ENCODE measurements at regions not wholly inside any gene's neighbourhood (a gene's known extent, or its start where the extent isn't known, plus 50 kb on each side); places are given as distances from the start of the nearest gene placed in this dataset.
A peak's percentile ranks its signal among the peaks of the same experiment; 100 is the strongest.

GRCh38 chr6:105909106-105909505, 177.0 kb upstream of the PRDM1 start:
- peak; percentile 46 for DNase-seq (ENCODE audit: low spot score)

DNA sequence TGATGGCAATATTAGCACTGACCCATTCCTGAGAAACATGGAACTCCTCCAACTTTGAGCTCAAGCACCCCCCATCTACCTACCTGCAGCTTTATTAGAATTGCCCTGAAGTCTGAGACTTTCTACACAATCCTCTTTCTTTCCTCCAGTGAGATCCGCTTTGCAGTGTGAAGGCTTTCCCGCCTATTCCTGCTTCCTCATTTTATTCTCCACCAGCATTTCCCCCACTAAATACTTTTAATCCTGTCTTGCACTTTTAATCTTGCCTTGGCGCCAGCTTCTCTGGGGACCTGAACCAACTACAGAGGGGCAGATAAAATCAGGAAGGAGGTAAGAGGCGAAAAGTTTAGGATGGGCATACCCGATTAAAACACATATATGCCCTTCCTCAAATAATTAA, 178.1 kb upstream of the PRDM1 start:
- no peak for DNase-seq (ENCODE audit: low spot score)

DNA sequence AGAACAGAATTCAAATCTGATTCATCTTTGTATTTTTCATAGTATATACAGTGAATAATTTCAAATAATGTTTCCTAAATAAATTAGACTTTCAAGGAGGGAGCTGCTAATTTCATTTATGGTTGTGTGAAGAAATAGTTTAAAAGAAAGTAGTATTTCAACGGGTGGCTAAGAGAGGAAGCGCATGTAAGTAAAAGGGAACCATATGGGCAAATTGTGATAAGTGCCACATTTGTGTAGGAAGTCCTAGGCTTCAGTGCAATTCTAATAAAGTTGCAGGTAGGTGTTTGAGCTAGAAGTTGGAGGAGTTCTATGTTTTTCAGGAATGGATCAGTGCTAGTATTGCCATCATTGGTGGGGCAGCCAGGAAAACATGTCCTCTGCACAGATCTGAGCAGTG, 178.8 kb upstream of the PRDM1 start:
- DNase-seq (ENCODE audit: low spot score): no peak

GRCh38 chr6:105902401-105903031, 183.6 kb upstream of the PRDM1 start:
- DNase-seq (ENCODE audit: low spot score): no peak

- no peak for DNase-seq (ENCODE audit: low spot score)
Observed at GRCh38 chr6:105901583-105901982, 184.6 kb upstream of the PRDM1 start.

DNA sequence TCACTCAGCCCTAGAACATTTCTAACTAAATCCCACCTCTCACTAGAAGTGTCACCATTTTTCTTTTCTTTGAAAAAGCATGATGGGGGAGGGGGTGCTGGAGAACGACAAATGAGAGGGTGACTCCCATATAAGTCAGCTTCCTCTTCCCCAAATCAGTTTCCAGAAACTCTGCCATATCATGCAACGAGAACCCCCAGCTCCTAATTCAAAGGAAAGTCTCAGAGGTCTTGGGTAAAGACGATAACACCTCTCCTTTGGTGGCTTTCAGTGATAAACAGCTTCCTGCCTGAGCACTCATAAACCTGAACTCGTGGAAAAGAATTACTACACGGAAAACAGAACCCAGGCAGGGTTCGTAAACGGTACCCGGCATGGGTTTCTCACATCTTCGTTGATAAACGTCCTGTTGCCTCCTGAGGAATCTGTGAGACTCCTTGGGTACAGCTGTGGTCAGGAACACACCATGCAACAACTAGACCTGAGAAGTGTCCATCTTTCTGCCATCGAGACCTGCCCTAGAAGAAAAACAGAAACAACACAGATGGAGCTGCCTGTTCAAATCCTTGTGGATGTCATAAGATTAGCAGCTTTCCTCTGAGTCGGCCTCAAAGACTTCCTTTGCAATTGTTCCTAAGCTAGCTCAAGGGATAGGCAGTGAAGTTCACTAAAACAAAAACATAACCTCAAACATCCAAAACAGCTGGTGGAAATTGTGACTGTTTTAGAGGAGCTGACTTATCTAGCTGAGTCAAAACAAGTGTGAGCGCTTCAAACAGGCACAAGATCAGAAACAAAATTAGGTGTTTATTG, 185.8 kb upstream of the PRDM1 start:
- peak; percentile 47 for DNase-seq (ENCODE audit: low spot score)

GRCh38 chr6:105898286-105898685, 187.8 kb upstream of the PRDM1 start:
- DNase-seq (ENCODE audit: low spot score): no peak

GRCh38 chr6:105897131-105897530, 189.0 kb upstream of the PRDM1 start:
- no peak for DNase-seq (ENCODE audit: low spot score)

- DNase-seq (ENCODE audit: low spot score): no peak
Observed at GRCh38 chr6:105896821-105897095, 189.4 kb upstream of the PRDM1 start.

- DNase-seq (ENCODE audit: low spot score): no peak
Observed at GRCh38 chr6:105896052-105896820, 189.9 kb upstream of the PRDM1 start.

DNA sequence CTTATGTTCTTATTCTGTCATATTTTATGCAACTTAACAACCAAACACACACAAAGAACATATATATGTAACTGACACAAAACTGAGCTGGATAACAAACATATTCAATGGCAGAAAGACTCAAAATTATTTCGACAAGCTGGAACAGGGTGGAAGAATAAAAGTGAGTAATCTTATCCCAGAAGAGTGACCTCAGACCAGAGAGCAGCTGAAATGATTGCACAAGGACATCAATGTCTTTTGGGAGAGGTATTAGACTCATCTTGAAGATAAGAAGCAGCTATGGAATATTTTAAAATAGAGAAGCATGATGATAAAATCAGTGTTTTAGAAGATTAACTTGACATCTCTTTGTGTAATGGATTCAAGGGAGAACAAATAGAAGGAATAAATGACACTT, 191.6 kb upstream of the PRDM1 start:
- DNase-seq (ENCODE audit: low spot score): no peak

GRCh38 chr6:105893741-105894140, 192.4 kb upstream of the PRDM1 start:
- DNase-seq (ENCODE audit: low spot score): no peak

DNA sequence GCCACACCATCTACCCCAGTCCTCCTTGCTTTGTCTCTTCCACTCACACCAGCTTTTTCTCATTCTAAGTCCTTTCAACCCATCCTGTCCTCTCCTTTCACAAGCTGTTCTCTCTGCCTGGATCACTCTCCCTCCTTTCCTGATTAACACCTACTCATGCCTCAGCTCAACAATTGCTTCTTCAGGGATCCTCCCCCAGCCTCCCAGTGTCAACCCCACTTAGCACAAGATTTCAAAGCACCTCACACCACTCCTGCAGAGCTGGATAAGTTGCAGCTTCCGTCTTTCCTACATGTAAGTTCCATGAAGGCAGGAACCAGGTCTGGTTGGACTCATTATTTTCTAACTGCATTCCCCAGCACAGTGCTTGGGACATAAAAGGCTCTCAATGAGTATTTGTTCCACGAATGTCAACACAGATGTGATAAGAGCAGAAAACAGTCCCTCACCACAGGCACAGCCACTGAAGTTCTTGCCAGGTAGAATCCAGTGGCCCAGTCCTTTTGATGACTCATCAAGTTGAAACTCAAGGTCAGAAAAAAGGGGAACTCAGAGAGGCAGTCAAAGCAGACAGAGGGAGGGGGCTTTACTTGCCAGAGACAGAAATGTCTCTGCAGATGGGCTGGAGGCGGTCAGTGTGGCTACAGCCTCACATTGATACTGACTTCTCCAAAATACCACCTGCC, 193.4 kb upstream of the PRDM1 start:
- peak; percentile 16 for DNase-seq (ENCODE audit: low spot score)

DNA sequence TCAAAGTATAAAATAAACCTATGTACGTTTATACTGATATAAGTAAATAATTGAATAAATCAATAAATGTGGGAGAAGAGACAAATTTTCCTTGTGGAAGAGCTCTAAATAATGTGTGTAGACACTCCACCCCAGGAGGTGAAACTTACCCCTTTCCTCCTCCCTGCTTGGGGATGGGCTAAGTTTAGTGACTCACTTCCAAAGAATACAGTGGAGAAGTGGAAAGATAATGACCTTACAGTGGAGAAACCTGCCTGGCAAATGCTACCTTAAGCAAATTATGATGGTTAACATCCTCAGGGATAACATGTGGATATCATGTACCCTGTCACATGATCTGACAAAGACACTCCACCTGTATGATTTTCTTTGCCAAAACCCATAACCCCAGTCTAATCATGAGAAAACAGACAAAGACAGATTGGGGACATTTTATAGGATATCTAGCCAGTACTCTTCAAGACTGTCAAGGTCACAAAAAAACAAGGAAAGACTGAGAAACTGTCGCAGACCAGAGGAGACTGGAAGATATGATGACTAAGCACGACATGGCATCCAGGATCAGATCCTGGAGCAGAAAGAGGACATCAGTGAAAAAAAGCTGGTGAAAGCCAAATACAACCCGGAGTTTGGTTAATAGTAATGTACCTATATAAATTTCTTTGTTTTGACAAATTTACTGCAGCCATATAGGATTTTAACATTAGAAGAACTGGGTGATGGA, 195.5 kb upstream of the PRDM1 start:
- DNase-seq (ENCODE audit: low spot score): no peak

GRCh38 chr6:105889902-105890301, 196.2 kb upstream of the PRDM1 start:
- DNase-seq (ENCODE audit: low spot score): no peak

DNA sequence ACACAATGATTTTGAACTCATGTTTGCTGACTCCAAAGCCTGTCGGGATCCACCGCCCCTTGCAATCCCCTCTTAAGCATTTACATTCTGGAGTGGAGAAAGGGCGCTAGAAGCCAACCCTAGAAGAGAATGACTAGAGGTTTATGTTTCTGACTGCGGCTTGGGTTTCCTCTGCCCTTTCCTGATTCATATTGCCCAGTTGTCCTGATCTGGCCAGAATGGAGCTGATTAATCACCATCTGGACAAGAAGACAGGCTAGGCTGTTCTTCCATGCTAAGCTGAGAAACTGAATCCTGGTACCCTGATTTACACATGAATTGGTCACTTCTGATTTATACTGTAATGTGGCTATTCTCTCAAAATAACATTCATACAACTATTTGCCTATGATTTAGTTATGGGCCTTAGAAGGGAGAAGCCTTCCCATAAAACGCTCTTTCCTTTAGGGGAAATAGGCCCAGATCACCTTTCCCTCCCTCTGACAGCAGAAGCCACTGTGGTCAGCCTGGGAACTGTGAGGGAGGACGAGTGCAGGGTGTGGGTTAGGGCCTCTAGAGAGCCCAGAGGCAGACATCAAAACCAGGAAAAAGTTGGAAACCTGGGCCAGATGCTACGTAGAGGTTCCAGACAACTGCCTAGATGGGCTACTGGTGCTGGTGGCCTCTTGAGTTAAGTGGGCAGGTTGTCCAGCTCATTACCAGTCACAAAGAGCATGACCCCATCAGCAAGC, 199.2 kb upstream of the PRDM1 start:
- DNase-seq (ENCODE audit: low spot score): no peak

GRCh38 chr6:105886066-105886813, 199.9 kb upstream of the PRDM1 start:
- no peak for DNase-seq (ENCODE audit: low spot score)

GRCh38 chr6:105884426-105884825, 201.7 kb upstream of the PRDM1 start:
- no peak for DNase-seq (ENCODE audit: low spot score)

DNA sequence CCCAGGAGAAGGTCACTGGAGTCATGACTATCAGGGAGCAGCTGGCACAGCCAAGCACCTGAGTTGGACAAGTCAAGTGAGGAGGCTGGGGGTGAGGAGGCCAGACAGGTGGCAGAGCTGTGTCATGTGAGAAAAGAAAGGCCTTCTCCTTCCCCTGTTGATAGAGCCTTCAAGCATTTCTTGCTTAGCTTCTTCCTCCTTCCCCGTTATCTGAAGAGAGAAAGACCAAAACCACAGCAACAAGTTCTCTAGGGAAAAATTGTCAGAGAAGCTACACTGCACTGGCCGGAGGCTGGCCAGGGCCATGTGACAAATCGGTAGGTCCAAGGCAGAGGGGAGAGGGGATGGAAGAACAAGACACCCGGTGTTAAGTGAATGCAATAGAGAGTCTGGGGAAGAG, 202.1 kb upstream of the PRDM1 start:
- DNase-seq (ENCODE audit: low spot score): no peak

DNA sequence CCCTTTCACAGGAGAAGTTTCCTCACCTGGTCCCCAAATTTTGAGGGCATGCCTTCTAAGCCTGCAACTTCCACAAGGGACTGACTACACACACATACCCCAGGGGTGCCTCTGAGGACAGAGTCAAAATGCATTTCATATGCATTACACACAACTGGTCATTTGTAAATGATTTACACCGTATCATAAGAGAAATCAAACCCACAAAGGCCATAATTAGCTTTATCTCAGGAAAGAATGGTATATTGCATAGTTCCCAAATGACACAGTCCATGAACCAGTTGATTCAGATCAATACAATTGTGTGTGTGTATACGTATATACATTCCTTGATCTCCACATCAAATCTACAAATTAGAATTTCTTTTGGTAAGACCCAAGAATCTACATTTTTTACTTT, 203.3 kb upstream of the PRDM1 start:
- DNase-seq (ENCODE audit: low spot score): no peak
